ENCODE measurements at regions not wholly inside any gene's neighbourhood (a gene's known extent, or its start where the extent isn't known, plus 50 kb on each side); places are given as distances from the start of the nearest gene placed in this dataset.

DNA sequence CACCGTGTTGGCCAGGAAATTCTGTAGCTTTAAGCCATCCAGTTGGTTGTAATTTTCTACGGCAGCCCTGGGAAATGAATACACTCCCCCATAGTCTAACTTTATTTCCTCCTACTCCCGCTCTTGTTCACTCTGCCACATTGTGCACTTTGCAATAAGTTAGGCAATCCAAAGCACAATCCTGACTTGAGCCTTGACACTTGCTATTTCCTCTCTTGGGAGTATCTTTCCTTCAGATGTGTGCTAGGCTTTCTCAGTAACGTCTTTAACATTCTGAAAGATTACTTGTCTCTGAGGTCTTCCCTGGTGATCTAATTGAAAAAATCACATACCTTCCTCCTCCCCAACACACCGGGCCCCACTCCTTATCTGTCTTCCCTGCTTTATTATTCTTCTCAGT lies 65.9 kb upstream of the RAB27B start:
- Histone ChIP-seq H3K36me3 (ENCODE audit: control insufficient read depth in 4 of 4, insufficient read depth in 3 of 4, low read depth in 1 of 4, low read length in 3 of 4) (no peaks in the 10 kb centered on the region), H3K27ac (ENCODE audit: low read depth in 1 of 2, low read length in 2 of 2) (no peak overlapping the region), H3K4me3 (ENCODE audit: low read depth in 1 of 3, low read length in 3 of 3) (no peak overlapping the region), H3K9me3 (ENCODE audit: control insufficient read depth in 4 of 4, low read length in 3 of 4) (no peaks in the 10 kb centered on the region), H3K4me1 (ENCODE audit: control insufficient read depth in 4 of 4, insufficient read depth in 4 of 4, low read length in 3 of 4) (peaks cover 0 to 24% (median 7%) of the 10 kb centered on the region in 4 donors), H3K27me3 (ENCODE audit: control insufficient read depth in 4 of 4, insufficient read depth in 4 of 4, low read length in 3 of 4) (no peaks in the 10 kb centered on the region), H3K9ac (ENCODE audit: low read depth in 1 of 2, low read length in 2 of 2) (no peak overlapping the region)
- WGBS = 86% methylated on average over 5 of the region's 5 CpGs
- no peak for DNase-seq (ENCODE audit: low spot score)
- TF ChIP-seq FOXA2 (IDR thresholded peaks at IDR 0.05) = no peak
- no peak for TF ChIP-seq SP1 (IDR thresholded peaks at IDR 0.05)
- TF ChIP-seq, protein P1, sequence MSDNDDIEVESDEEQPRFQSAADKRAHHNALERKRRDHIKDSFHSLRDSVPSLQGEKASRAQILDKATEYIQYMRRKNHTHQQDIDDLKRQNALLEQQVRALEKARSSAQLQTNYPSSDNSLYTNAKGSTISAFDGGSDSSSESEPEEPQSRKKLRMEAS (IDR thresholded peaks at IDR 0.05) = no peak
- TF ChIP-seq YY1 (IDR thresholded peaks at IDR 0.05) = no peak
- TF ChIP-seq, protein P2, sequence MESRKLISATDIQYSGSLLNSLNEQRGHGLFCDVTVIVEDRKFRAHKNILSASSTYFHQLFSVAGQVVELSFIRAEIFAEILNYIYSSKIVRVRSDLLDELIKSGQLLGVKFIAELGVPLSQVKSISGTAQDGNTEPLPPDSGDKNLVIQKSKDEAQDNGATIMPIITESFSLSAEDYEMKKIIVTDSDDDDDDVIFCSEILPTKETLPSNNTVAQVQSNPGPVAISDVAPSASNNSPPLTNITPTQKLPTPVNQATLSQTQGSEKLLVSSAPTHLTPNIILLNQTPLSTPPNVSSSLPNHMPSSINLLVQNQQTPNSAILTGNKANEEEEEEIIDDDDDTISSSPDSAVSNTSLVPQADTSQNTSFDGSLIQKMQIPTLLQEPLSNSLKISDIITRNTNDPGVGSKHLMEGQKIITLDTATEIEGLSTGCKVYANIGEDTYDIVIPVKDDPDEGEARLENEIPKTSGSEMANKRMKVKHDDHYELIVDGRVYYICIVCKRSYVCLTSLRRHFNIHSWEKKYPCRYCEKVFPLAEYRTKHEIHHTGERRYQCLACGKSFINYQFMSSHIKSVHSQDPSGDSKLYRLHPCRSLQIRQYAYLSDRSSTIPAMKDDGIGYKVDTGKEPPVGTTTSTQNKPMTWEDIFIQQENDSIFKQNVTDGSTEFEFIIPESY (IDR thresholded peaks at IDR 0.05) = no peak
- no peak for TF ChIP-seq NR2F2 (IDR thresholded peaks at IDR 0.05)
- no peak for TF ChIP-seq FOXA1 (IDR thresholded peaks at IDR 0.05)
- TF ChIP-seq, protein P3, sequence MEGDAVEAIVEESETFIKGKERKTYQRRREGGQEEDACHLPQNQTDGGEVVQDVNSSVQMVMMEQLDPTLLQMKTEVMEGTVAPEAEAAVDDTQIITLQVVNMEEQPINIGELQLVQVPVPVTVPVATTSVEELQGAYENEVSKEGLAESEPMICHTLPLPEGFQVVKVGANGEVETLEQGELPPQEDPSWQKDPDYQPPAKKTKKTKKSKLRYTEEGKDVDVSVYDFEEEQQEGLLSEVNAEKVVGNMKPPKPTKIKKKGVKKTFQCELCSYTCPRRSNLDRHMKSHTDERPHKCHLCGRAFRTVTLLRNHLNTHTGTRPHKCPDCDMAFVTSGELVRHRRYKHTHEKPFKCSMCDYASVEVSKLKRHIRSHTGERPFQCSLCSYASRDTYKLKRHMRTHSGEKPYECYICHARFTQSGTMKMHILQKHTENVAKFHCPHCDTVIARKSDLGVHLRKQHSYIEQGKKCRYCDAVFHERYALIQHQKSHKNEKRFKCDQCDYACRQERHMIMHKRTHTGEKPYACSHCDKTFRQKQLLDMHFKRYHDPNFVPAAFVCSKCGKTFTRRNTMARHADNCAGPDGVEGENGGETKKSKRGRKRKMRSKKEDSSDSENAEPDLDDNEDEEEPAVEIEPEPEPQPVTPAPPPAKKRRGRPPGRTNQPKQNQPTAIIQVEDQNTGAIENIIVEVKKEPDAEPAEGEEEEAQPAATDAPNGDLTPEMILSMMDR (IDR thresholded peaks at IDR 0.05; ENCODE audit: low read depth, low read length, missing input control) = no peak
- no peak for TF ChIP-seq RAD21 (IDR thresholded peaks at IDR 0.05)
- TF ChIP-seq EGR1 (IDR thresholded peaks at IDR 0.05; ENCODE audit: low read depth in 2 of 2) = no peak
- no peak for TF ChIP-seq TAF1 (conservative IDR thresholded peaks at IDR 0.05)
- TF ChIP-seq, protein P4, sequence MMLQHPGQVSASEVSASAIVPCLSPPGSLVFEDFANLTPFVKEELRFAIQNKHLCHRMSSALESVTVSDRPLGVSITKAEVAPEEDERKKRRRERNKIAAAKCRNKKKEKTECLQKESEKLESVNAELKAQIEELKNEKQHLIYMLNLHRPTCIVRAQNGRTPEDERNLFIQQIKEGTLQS (IDR thresholded peaks at IDR 0.05) = no peak
- TF ChIP-seq GABPA (IDR thresholded peaks at IDR 0.05 in 1 of 2, conservative IDR thresholded peaks at IDR 0.05 in 1 of 2) = no peak
- TF ChIP-seq HNF4G (IDR thresholded peaks at IDR 0.05) = no peak

DNA sequence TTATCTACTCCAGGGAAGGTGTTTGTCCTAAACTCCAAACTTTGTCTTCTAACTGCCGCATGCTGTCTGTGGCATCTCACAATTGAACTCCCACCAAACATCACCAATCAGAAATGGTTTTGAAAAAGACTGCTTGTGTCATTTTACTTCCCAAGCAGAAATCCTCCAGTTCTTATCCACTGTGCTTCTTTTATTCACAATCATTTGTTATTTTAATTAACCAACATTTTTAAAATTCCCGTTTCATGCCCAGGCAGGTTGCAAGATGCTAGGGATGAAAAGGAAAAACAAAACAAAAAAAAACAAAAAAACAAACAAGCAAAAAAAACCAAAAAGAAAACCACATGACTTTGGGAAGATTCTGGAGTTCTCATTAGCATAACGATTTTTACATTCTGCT lies 63.5 kb upstream of the RAB27B start:
- Histone ChIP-seq H3K36me3 (ENCODE audit: control insufficient read depth in 4 of 4, insufficient read depth in 3 of 4, low read depth in 1 of 4, low read length in 3 of 4) (no peaks in the 10 kb centered on the region), H3K27ac (ENCODE audit: low read depth in 1 of 2, low read length in 2 of 2) (no peak overlapping the region), H3K9me3 (ENCODE audit: control insufficient read depth in 4 of 4, low read length in 3 of 4) (no peaks in the 10 kb centered on the region), H3K9ac (ENCODE audit: low read depth in 1 of 2, low read length in 2 of 2) (no peak overlapping the region), H3K4me3 (ENCODE audit: low read depth in 1 of 3, low read length in 3 of 3) (no peak overlapping the region), H3K27me3 (ENCODE audit: control insufficient read depth in 4 of 4, insufficient read depth in 4 of 4, low read length in 3 of 4) (no peaks in the 10 kb centered on the region), H3K4me1 (ENCODE audit: control insufficient read depth in 4 of 4, insufficient read depth in 4 of 4, low read length in 3 of 4) (peaks cover 0 to 27% (median 10%) of the 10 kb centered on the region in 4 donors)
- TF ChIP-seq FOXA1 (IDR thresholded peaks at IDR 0.05) (no peak), RAD21 (IDR thresholded peaks at IDR 0.05) (no peak), EGR1 (IDR thresholded peaks at IDR 0.05; ENCODE audit: low read depth in 2 of 2) (no peak), TAF1 (conservative IDR thresholded peaks at IDR 0.05) (no peak), SP1 (IDR thresholded peaks at IDR 0.05) (no peak), HNF4G (IDR thresholded peaks at IDR 0.05) (no peak), NR2F2 (IDR thresholded peaks at IDR 0.05) (no peak), YY1 (IDR thresholded peaks at IDR 0.05) (no peak), HNF4A (conservative IDR thresholded peaks at IDR 0.05) (no peak), GABPA (IDR thresholded peaks at IDR 0.05 in 1 of 2, conservative IDR thresholded peaks at IDR 0.05 in 1 of 2) (no peak), FOXA2 (IDR thresholded peaks at IDR 0.05) (no peak)
- TF ChIP-seq, protein P1 (IDR thresholded peaks at IDR 0.05) = no peak
- TF ChIP-seq, protein P2 (IDR thresholded peaks at IDR 0.05) = no peak
- TF ChIP-seq, protein P5, sequence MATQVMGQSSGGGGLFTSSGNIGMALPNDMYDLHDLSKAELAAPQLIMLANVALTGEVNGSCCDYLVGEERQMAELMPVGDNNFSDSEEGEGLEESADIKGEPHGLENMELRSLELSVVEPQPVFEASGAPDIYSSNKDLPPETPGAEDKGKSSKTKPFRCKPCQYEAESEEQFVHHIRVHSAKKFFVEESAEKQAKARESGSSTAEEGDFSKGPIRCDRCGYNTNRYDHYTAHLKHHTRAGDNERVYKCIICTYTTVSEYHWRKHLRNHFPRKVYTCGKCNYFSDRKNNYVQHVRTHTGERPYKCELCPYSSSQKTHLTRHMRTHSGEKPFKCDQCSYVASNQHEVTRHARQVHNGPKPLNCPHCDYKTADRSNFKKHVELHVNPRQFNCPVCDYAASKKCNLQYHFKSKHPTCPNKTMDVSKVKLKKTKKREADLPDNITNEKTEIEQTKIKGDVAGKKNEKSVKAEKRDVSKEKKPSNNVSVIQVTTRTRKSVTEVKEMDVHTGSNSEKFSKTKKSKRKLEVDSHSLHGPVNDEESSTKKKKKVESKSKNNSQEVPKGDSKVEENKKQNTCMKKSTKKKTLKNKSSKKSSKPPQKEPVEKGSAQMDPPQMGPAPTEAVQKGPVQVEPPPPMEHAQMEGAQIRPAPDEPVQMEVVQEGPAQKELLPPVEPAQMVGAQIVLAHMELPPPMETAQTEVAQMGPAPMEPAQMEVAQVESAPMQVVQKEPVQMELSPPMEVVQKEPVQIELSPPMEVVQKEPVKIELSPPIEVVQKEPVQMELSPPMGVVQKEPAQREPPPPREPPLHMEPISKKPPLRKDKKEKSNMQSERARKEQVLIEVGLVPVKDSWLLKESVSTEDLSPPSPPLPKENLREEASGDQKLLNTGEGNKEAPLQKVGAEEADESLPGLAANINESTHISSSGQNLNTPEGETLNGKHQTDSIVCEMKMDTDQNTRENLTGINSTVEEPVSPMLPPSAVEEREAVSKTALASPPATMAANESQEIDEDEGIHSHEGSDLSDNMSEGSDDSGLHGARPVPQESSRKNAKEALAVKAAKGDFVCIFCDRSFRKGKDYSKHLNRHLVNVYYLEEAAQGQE (IDR thresholded peaks at IDR 0.05) = no peak
- TF ChIP-seq, protein P3 (IDR thresholded peaks at IDR 0.05; ENCODE audit: low read depth, low read length, missing input control) = no peak
- TF ChIP-seq, protein P4 (IDR thresholded peaks at IDR 0.05) = no peak
- WGBS = 96% methylated on average over 3 of the region's 3 CpGs
- DNase-seq (ENCODE audit: low spot score) = no peak

All from liver (tissue), 8 donors.